ENCODE measurements at regions not wholly inside any gene's neighbourhood (a gene's known extent, or its start where the extent isn't known, plus 50 kb on each side); places are given as distances from the start of the nearest gene placed in this dataset.

DNA sequence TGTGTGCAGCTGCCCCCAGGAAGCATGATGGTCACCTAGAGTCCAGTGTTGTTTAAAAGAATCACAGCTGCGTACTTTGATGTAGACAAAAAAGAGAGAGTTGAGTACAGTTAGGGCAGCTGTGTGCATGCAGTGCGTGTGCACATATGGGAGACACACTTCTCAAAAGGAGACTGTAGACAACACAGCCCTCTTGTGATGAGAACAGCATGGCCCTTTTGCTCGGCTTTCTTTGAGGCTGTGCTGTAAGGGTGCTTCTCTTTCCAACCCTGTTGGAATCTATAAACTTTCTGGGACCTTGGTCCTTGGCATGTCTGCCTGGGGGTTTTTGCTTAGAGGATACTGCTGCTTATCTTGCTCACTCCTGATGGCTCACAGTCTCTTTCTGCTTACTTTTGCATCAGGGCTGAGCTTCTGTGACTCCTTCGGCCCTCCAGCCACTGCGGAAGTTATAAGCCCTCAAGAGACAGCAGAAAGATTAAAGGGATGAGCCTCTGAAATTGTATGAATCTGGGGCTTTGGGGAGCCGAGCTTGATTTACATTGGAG is 102.9 kb downstream of the DYRK2 start:
- Mint-ChIP-seq H3K4me3 (no peak overlapping the region), H3K9me3 (no peaks in the 10 kb centered on the region), H3K36me3 (no peaks in the 10 kb centered on the region), H3K27ac (no peak overlapping the region), H3K4me1 (no peaks in the 10 kb centered on the region)
- DNase-seq (ENCODE audit: low spot score in 2 of 2) (no peak), ATAC-seq (no peak)

DNA sequence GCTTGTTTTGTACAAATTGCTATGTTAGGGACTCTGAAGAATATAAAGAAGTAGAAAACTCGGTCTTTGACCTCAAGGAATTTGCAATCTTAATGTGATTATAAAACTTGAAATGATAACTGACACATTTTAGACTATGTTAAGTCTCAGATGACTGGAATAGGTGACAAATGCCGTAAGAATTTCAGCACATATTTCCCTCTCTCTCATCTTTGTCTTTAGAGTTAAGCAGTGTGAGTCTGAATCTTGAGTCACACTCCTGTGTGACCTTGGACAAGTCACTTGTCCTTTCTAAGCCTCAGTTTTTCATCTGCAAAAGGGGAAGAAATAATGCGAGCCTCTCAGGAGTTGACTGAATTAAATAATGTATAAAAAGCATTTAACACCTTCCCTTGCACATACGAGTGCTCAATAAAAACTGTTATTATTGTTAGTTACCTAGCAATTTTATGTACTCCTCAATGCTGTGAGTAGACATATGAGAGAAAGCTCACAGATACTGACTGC is 103.7 kb downstream of the DYRK2 start:
- Mint-ChIP-seq H3K4me3 (no peak overlapping the region), H3K9me3 (no peaks in the 10 kb centered on the region), H3K27ac (no peak overlapping the region), H3K4me1 (no peaks in the 10 kb centered on the region), H3K36me3 (no peaks in the 10 kb centered on the region)
- DNase-seq (ENCODE audit: low spot score in 2 of 2): no peak
- no peak for ATAC-seq

DNA sequence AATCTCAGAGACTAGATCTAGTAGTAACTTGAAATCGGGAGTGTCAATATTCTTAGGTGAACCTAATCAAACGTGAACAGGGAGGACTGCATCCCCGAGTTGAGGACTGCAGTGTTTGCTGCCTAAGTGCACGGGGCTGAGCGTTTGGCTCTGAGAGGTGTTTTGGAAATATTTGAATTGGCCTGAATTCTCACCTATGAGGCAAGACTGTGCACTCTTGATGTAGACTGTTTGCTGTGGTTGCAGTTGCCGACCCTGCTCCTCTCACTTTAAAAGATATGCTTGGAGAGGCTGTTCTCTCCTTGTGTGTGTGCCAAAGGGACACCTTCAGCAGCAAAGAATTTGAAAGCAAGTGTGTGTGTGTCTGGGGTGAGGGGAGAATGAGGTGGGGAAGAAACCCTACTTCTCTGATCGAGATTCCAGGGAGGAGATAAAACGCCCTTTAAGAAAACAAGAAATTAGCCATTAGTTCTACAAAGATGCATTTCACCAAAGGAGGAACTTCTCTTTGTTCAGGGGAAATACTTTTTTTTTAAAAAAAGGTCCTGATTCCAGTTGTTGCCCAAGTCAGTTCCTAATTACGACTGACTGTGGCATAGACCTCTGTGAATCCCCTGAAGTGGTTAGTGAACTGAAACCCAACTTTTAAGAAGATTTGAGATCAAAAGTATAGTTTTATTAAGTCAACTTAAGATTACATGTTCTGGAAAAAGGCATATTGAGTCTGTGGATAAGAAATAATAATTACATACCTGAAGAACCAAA is 106.6 kb downstream of the DYRK2 start:
- no peak for DNase-seq (ENCODE audit: low spot score in 2 of 2)
- H3K27ac Mint-ChIP-seq: no peak overlapping the region

DNA sequence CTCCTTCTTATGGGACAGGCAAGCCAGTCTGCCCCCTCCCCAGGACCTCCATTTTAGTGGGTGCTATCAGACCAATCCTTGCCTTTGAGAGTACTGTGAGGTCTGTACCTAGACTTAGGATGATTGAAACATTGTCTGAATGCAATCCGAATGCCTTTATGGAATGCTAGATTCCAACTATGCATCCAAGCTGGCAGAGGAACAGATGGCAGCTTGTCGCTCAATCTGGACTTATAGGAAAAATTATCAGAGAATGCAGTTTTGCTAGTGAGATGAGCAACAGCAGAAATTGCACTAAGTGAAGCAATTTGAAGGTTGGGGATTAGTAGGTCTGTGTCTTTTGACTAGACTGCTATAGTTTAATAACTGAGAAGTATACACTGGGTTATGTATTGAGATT is 109.1 kb downstream of the DYRK2 start:
- no peaks in the 10 kb centered on the region for H3K9me3 Mint-ChIP-seq
- no peak for ATAC-seq
- H3K4me3 Mint-ChIP-seq: no peak overlapping the region
- H3K36me3 Mint-ChIP-seq: no peaks in the 10 kb centered on the region
- no peak overlapping the region for H3K27ac Mint-ChIP-seq
- H3K4me1 Mint-ChIP-seq: no peaks in the 10 kb centered on the region
- DNase-seq (ENCODE audit: low spot score in 2 of 2): no peak

More for the DNA sequence above, 106.6 kb downstream of the DYRK2 start:
- Mint-ChIP-seq H3K4me1 (no peaks in the 10 kb centered on the region), H3K9me3 (no peaks in the 10 kb centered on the region), H3K4me3 (no peak overlapping the region), H3K36me3 (no peaks in the 10 kb centered on the region)
- no peak for ATAC-seq

DNA sequence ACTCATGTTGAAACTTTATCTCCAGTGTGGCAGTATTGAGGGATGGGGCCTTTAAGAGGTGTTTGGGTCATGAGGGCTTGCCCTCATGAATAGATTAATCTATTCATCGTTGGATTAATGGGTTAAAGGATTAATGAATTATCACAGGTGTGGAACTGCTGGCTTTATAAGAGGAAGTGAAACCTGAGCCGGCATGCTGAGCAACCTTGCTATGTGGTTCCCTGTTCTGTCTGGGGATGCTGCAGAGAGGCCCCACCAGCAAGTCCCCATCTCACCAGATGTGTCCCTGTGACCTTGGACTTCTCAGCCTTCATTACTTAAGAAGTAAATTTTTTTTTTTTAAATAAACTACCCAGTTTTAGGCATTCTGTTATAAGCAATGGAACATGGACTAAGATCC is 109.6 kb downstream of the DYRK2 start:
- ATAC-seq (no peak), DNase-seq (ENCODE audit: low spot score in 2 of 2) (no peak)
- H3K4me1 Mint-ChIP-seq: no peaks in the 10 kb centered on the region
- H3K4me3 Mint-ChIP-seq: no peak overlapping the region
- no peak overlapping the region for H3K27ac Mint-ChIP-seq
- no peaks in the 10 kb centered on the region for H3K9me3 Mint-ChIP-seq
- no peaks in the 10 kb centered on the region for H3K36me3 Mint-ChIP-seq

DNA sequence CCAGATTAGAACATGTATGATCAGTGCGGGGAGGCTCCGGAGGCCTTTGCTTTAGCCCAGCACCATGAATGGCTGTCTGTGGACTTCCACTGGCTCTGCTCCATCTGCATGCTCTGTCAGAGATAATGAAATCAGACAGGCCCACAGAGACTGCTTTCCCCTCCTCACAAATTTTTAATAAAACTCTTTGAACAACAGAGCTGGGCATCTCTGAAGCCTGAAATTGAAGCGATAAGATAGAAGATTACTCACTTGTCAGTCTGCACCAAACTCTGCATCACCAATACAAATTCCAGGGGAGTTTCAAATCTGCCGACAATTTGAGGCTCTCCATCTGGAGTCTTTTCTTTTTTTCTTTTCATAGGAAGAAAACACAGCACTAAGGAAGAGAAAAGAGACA is 110.0 kb downstream of the DYRK2 start:
- DNase-seq (ENCODE audit: low spot score in 2 of 2) (no peak), ATAC-seq (no peak)
- Mint-ChIP-seq H3K4me1 (no peaks in the 10 kb centered on the region), H3K27ac (no peak overlapping the region), H3K4me3 (no peak overlapping the region), H3K36me3 (no peaks in the 10 kb centered on the region), H3K9me3 (no peaks in the 10 kb centered on the region)

DNA sequence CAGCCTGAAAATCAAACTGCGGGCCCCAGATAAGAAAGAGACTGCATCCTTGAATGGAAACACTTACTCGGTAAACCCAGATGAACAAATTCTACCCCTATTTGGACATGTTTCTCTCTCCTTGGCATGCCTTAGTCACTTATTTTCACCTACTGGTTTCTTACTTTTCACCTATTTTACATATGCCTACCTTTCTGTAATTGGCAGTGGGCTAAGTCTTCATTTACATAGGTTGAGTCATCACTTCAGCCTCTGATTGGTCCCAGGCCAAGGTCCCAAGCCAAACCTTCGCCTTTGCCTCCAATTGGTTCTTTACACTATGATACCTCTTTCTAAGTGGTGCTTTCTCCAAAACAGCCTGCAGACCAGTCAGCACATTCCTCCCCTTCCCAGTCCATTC is 111.3 kb downstream of the DYRK2 start:
- DNase-seq (ENCODE audit: low spot score in 2 of 2) (no peak), ATAC-seq (peak; percentile 70)
- H3K27ac Mint-ChIP-seq: no peak overlapping the region
- no peaks in the 10 kb centered on the region for H3K36me3 Mint-ChIP-seq
- H3K4me3 Mint-ChIP-seq: no peak overlapping the region
- H3K4me1 Mint-ChIP-seq: no peaks in the 10 kb centered on the region
- H3K9me3 Mint-ChIP-seq: no peaks in the 10 kb centered on the region

DNA sequence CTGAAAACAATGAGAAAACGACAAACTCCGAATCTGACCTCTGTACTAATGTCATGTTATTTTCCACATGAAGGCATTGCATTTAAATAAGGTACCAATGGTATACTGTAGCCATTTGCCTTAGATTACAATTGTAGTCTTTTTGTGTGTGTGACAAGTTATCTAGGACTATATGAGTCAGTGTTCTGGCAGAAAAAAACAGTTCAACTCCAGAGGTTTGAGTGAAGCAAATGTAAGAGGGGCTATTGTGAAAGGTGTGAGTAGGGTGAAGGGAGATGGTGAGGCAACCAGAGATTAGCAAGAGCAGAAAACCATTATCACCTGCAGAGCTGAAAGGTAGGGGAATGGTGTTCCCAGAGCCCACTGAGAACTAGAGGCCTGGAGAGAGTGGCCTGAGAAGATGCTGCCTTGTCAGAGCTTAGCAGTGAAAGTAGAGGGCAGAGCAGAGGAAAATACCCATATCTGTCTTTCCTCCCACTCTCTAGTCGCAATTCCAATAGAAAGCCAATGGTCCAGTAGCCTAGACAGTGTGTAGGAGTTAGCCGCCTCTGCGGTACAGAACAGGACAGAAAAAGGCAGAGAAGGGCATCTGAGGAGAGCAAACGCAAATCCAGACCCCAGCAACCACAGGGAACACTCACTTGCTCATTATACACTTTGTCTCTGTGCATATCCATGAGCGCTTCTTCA is 112.2 kb downstream of the DYRK2 start:
- Mint-ChIP-seq H3K36me3 (no peaks in the 10 kb centered on the region), H3K9me3 (no peaks in the 10 kb centered on the region), H3K4me1 (no peaks in the 10 kb centered on the region), H3K27ac (no peak overlapping the region), H3K4me3 (no peak overlapping the region)
- DNase-seq (ENCODE audit: low spot score in 2 of 2): no peak
- no peak for ATAC-seq

DNA sequence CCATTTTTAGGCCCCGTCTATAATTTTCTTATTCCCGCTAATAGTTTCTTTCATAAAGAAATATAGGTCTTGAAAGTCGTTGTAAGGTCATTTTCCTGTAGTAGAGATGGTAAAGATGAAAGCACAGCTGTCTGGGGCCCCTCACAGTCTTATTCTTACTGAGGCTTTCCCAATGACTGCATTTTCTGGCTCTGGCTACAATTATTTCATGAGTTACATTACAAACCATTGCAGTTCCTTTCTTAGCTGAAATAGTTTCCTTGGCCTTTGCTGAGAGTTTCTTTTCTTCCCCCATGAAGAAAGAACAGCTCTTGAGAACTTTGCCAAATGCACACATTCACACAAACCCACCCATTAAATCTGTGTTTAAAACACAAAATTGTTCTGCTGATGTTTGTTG is 113.0 kb downstream of the DYRK2 start:
- Mint-ChIP-seq H3K27ac (no peak overlapping the region), H3K36me3 (no peaks in the 10 kb centered on the region), H3K4me1 (no peaks in the 10 kb centered on the region), H3K4me3 (no peak overlapping the region), H3K9me3 (no peaks in the 10 kb centered on the region)
- ATAC-seq (no peak), DNase-seq (ENCODE audit: low spot score in 2 of 2) (no peak)

DNA sequence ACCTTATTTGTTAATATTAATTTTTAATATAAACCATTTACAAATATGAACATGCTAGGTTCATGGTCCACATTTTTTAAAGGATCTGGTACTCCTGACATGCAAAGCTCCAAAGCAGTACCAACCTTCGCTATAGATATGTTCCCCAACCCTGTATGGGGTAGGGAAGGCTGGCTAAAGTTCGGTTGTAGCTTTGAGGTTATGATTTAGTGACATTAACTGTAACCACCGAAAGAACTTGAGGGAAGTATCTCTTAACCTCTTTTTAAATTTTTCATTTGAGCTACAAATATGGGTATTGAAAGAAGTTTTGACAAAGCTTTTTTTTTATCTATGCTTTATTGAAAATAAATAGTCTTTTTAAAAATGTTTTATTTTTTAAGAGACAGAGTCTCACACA is 115.5 kb downstream of the DYRK2 start:
- DNase-seq (ENCODE audit: low spot score in 2 of 2) (no peak), ATAC-seq (no peak)
- no peaks in the 10 kb centered on the region for H3K36me3 Mint-ChIP-seq
- no peak overlapping the region for H3K27ac Mint-ChIP-seq
- H3K4me3 Mint-ChIP-seq: no peak overlapping the region
- no peaks in the 10 kb centered on the region for H3K9me3 Mint-ChIP-seq
- no peaks in the 10 kb centered on the region for H3K4me1 Mint-ChIP-seq

DNA sequence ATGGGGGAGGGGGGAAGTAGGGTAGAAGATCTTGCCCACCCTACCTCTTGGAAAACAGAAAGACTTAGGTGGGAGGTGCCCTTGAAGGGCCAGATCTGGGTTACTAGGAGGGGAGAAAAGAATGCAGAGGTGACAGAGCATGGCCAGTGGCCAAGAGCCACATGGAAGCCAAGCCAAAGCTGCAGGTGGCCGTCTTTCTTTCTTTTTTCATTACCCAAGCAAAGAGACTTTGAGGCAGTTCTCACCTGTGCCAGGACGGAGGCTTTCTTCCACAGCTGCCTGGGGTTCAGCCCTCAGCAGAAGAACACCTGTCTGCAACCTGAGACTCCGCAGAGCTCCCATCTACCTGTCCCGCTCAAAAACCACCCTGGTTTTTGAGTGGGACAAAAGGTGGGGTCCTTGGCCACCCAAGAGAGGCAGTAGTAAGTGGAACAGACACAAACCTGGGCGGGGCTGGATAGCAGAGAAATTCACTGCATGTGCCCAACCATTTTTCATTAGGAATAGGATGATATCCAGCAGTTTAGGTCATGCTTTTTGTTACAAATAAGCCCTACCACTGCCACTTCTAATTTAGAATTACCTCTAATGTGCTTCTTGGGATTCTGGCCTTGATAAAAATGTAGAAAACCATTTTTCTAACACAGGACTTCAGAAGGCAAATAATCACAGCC is 116.5 kb downstream of the DYRK2 start:
- H3K9me3 Mint-ChIP-seq: no peaks in the 10 kb centered on the region

DNA sequence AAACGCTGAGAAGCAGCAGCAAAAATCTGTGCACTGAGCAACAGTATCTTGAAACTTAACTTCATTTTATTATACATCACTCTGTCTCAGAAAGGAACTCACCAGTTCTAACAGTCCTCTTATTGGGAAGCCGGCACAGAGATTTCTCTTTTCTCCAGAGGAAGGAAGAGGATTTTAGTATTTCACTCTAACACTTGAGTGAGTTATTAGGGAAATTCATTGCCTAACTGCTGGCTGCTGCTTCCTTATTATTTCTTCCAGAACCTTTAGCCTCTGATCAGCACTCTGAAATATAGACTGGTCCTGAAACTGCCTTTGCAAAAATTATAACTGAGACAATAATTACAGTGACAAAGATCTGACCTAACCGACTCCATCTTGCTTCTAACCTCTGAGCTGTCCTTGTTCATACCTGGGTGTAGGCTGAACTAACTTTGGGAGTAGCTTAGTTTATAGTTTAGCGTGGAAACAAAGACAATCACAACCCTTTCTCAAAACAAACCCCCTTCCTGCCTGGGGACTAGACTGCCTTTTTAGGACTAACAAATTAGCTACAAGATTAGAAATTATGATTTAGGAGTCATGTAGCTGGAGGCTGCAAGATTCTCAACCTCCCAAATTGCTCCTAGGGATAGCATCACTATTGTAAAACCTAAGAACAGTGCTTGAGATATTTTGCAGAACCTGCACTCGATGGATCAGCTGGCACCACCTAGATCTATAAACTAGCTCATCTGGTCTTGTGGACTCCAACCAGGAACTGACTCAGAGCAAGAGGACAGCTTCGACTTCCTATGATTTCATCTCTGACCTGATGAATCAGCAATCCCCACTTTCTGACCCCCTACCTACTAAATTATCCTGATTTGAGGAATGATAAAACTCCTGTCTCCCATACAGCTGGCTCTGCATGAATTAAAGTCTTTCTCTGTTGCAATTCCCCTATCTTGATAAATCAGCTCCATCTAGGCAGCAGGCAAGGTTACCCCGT is 117.5 kb downstream of the DYRK2 start:
- ATAC-seq (peak; percentile 57), DNase-seq (ENCODE audit: low spot score in 2 of 2) (no peak)
- Mint-ChIP-seq H3K4me1 (no peaks in the 10 kb centered on the region), H3K9me3 (no peaks in the 10 kb centered on the region), H3K27ac (no peak overlapping the region), H3K36me3 (no peaks in the 10 kb centered on the region), H3K4me3 (no peak overlapping the region)

More for the DNA sequence above, 116.5 kb downstream of the DYRK2 start:
- no peaks in the 10 kb centered on the region for H3K4me1 Mint-ChIP-seq
- H3K27ac Mint-ChIP-seq: no peak overlapping the region
- ATAC-seq (no peak), DNase-seq (ENCODE audit: low spot score in 2 of 2) (no peak)
- no peak overlapping the region for H3K4me3 Mint-ChIP-seq
- H3K36me3 Mint-ChIP-seq: no peaks in the 10 kb centered on the region

DNA sequence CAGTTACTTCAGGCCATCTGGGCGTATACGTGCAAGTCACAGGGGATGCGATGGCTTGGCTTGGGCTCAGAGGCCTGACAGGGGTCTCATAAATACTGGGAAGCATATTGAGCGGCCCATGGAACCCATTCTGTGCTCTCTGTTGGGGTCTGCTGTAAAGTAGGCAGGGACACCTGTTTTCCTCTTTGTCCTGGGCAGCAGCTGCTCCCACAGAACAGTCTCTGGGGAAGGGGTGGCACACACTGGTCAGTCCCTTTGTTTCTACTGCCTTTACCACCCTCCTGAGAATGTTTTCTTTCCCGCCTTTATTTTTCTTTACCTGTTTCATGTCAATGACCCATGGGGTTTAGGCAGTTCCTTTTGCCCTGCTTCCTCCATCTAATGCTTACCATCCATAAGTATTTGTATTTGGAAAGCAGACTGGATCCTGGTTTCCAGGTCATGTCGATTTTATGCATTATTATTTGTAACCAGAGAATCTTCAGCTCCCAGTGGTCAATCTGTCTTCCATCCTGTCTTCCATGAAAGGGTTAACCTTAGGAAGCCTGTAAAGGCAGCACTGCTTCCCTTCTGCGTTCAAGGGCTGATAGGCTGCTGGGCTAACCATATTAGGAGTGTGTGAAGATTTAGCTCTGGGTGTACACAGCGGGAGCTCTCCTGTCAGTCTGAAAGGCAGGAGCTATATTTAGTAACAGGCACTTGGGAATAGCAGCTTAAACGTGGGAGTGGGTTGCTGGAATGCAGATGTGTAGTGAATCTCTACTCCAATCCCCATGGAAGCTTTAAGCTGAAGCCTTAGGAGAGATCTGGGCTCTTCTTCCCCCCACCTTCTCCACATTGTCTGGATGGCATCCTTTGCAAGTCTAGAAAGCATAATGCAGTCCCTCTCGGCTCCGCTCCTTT is 124.0 kb downstream of the DYRK2 start:
- ATAC-seq: no peak
- no peaks in the 10 kb centered on the region for H3K9me3 Mint-ChIP-seq
- H3K4me1 Mint-ChIP-seq: no peaks in the 10 kb centered on the region
- no peaks in the 10 kb centered on the region for H3K36me3 Mint-ChIP-seq
- DNase-seq (ENCODE audit: low spot score in 2 of 2): no peak
- H3K27ac Mint-ChIP-seq: no peak overlapping the region
- H3K4me3 Mint-ChIP-seq: no peak overlapping the region

DNA sequence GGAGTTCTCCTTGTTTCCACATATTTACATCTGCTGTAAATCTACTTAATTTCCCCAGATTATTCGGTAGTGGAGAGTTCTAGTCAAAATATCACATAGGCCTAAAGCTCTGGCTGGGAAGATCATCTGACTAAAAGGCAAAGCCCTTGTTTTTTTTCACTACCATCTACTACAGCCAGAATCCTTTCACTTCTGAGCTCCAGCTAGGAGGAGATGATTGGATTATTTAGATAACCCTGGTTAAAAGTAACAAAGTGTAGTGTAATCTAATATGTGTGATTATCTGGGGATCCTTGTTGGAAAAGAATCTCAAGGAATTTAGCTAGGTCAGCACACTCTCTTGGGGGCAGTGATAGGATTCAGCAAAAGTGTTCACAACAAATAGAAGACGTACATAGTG is 125.4 kb downstream of the DYRK2 start:
- no peaks in the 10 kb centered on the region for H3K9me3 Mint-ChIP-seq
- H3K36me3 Mint-ChIP-seq: no peaks in the 10 kb centered on the region
- no peak overlapping the region for H3K4me3 Mint-ChIP-seq
- H3K4me1 Mint-ChIP-seq: no peaks in the 10 kb centered on the region
- ATAC-seq (no peak), DNase-seq (ENCODE audit: low spot score in 2 of 2) (no peak)
- no peak overlapping the region for H3K27ac Mint-ChIP-seq

Measured in stimulated activated effector memory CD8-positive, alpha-beta T cell treated with anti-CD3 and anti-CD28 coated beads, Interleukin-12 subunit alpha, Interleukin-12 subunit beta, amount 100 ng/mL, for 72 hours (primary cell).